Endothelial cell of umbilical vein (primary cell): ENCODE measurements at regions not wholly inside any gene's neighbourhood (a gene's known extent, or its start where the extent isn't known, plus 50 kb on each side); places are given as distances from the start of the nearest gene placed in this dataset.

Experiments used
- BruUV-seq: library from RNA; stranded (reverse); fragments of 400-500 nt; replicated peaks from 2 replicates; lab custom pipeline; 2021; lab: Mats Ljungman, UMichigan
- CTCF ChIA-PET: fragments of 300-600, 350-600 bp; sonication (Branson Sonifier 250); formaldehyde crosslinking; loops from one replicate; lab custom pipeline; 2021; ENCODE audit warnings: antibody characterized with exemption, inconsistent platforms; lab: Charles Lee
- POLR2A ChIA-PET: fragments of 300-600, 350-600 bp; sonication (Branson Sonifier 250); formaldehyde crosslinking; loops from one replicate; lab custom pipeline; 2021; ENCODE audit warnings: antibody characterized with exemption, inconsistent platforms; lab: Charles Lee
- DNase-seq: peaks from one replicate; pipeline ENCODE4 v3.0.0-alpha.2; 2011; ENCODE audit warnings: low read depth, low spot score
- FAIRE-seq: peaks from 2 replicates; lab custom pipeline; 2011; peaks lifted over from hg19 to GRCh38; lab: Jason Lieb, UNC
- H2AFZ ChIP-seq: 2 replicates; pipeline ENCODE4 v1.6.0; 2012; ENCODE audit warnings: low read depth, low read length, control low read depth, inconsistent platforms
- H3K27ac ChIP-seq: 2 replicates; pipeline ENCODE4 v1.5.1; 2011; ENCODE audit warnings: low read depth, mild to moderate bottlenecking, control low read depth, low read length, moderate library complexity; ENCODE audit not compliant: insufficient read depth
- H3K27me3 ChIP-seq, 2 experiments: 2 replicates each; pipeline versions ENCODE4 v1.6.0 to v1.6.1; 2011; ENCODE audit warnings: low read length in 2 of 2, mixed read lengths in 1 of 2; ENCODE audit not compliant: control insufficient read depth in 2 of 2, insufficient read depth in 2 of 2
- H3K36me3 ChIP-seq, 2 experiments: 2 replicates in 1 of 2; 3 replicates in 1 of 2; pipeline ENCODE4 v1.5.1; 2011; ENCODE audit warnings: low read length in 2 of 2, mild to moderate bottlenecking in 1 of 2, moderate library complexity in 1 of 2; ENCODE audit not compliant: control insufficient read depth in 2 of 2, insufficient read depth in 2 of 2; ENCODE audit errors: extremely low read depth in 1 of 2
- H3K4me1 ChIP-seq: 3 replicates; pipeline ENCODE4 v1.5.1; 2011; ENCODE audit warnings: mild to moderate bottlenecking, low read length; ENCODE audit not compliant: control insufficient read depth, insufficient read depth; ENCODE audit errors: extremely low read depth
- H3K4me2 ChIP-seq: 2 replicates; pipeline ENCODE4 v1.6.1; 2011; ENCODE audit warnings: low read length, control low read depth, mixed read lengths; ENCODE audit not compliant: insufficient read depth
- H3K4me3 ChIP-seq, 3 experiments: fragments of 200-600 bp in 1 of 3; sonication (generic), shearing (Covaris generic) in 1 of 3; replicated peaks in 1 of 3; 2 replicates each; pipeline ENCODE4 v1.5.1; 2011 to 2016; ENCODE audit warnings: control low read depth in 3 of 3, low read length in 3 of 3, mild to moderate bottlenecking in 2 of 3, inconsistent platforms in 1 of 3, low read depth in 1 of 3, moderate library complexity in 1 of 3; ENCODE audit not compliant: insufficient read depth in 1 of 3
- H3K79me2 ChIP-seq: 2 replicates; pipeline ENCODE4 v1.6.0; 2012; ENCODE audit warnings: low read length, inconsistent platforms; ENCODE audit not compliant: control insufficient read depth, insufficient read depth
- H3K9ac ChIP-seq: replicated peaks from 2 replicates; pipeline ENCODE3; 2011; ENCODE audit warnings: low read length, control low read depth; ENCODE audit not compliant: insufficient read depth; ENCODE audit errors: extremely low read depth
- H3K9me1 ChIP-seq: replicated peaks from 3 replicates; pipeline ENCODE4 v1.6.0; 2011; ENCODE audit warnings: mild to moderate bottlenecking, low read length; ENCODE audit not compliant: control insufficient read depth, insufficient read depth; ENCODE audit errors: extremely low read depth
- H3K9me3 ChIP-seq: replicated peaks from 2 replicates; pipeline ENCODE4 v1.5.1; 2012; ENCODE audit warnings: low read length, inconsistent platforms; ENCODE audit not compliant: control insufficient read depth, insufficient read depth
- H4K20me1 ChIP-seq: replicated peaks from 2 replicates; pipeline ENCODE3; 2011; ENCODE audit warnings: mild to moderate bottlenecking, low read length; ENCODE audit not compliant: control insufficient read depth, insufficient read depth; ENCODE audit errors: extremely low read depth
- EZH2 ChIP-seq: IDR thresholded peaks from 2 replicates; pipeline ENCODE4 v1.6.1; 2012; ENCODE audit warnings: borderline replicate concordance, low read depth, mild to moderate bottlenecking, moderate library complexity, low read length, inconsistent platforms; ENCODE audit not compliant: severe bottlenecking
- GATA2 ChIP-seq: IDR thresholded peaks from 2 replicates; pipeline ENCODE4 v1.7.0; 2011; ENCODE audit warnings: low read depth, mild to moderate bottlenecking, moderate library complexity, mixed read lengths, low read length; ENCODE audit not compliant: insufficient read length, insufficient read depth
- JUN ChIP-seq: IDR thresholded peaks from 2 replicates; pipeline ENCODE4 v1.6.1; 2011; ENCODE audit warnings: borderline replicate concordance, low read depth; ENCODE audit not compliant: insufficient read length, insufficient read depth
- MAX ChIP-seq: IDR thresholded peaks from 2 replicates; pipeline ENCODE4 v1.6.1; 2011; ENCODE audit not compliant: insufficient read depth, insufficient read length
- MYC ChIP-seq: IDR thresholded peaks from one replicate; pipeline ENCODE4 v1.6.1; 2011; ENCODE audit warnings: mild to moderate bottlenecking, low read depth, low read length
- POLR2A ChIP-seq: IDR thresholded peaks from 2 replicates; pipeline ENCODE4 v1.6.1; 2012; ENCODE audit warnings: low read depth, mild to moderate bottlenecking, control low read depth, low read length
- dilution Hi-C: fragments of 300-500 bp; cut with MboI; formaldehyde crosslinking; loops from one replicate; pipeline ENCODE4 v1.15.0; 2019; ENCODE audit warnings: low sequenced_read_pairs; ENCODE audit not compliant: extremely low pct_ligation_motif_present
- intact Hi-C: fragments of 100-400 bp; cut with micrococcal nuclease; formaldehyde crosslinking; loops from one replicate; pipeline ENCODE4 v1.10.0; 2022

- no TSS peak for BruUV-seq
- CTCF ChIA-PET = no interaction called here
- H3K9me1 ChIP-seq = no peaks in the 10 kb centered on the region
- no peaks in the 10 kb centered on the region for H3K79me2 ChIP-seq
- intact Hi-C loops (no loop called here), dilution Hi-C loops (no loop called here)
- FAIRE-seq (no peak), DNase-seq (no peak)
- no peaks in the 10 kb centered on the region for H3K4me1 ChIP-seq
- no peaks in the 10 kb centered on the region for H3K36me3 ChIP-seq
- H4K20me1 ChIP-seq = no peaks in the 10 kb centered on the region
- POLR2A ChIA-PET = no interaction called here
- no peak overlapping the region for H2AFZ ChIP-seq
- TF ChIP-seq POLR2A (no peak), EZH2 (no peak), JUN (no peak)
- H3K9ac ChIP-seq = no peak overlapping the region
- no peaks in the 10 kb centered on the region for H3K27me3 ChIP-seq
- no peak overlapping the region for H3K27ac ChIP-seq
- H3K4me3 ChIP-seq = no peak overlapping the region
- peaks cover 2% of the 10 kb centered on the region for H3K9me3 ChIP-seq
- H3K4me2 ChIP-seq = no peak overlapping the region
Observed at GRCh38 chr13:85616275-85616674, 182.9 kb downstream of the SLITRK6 start.

- no TSS peak for BruUV-seq
- ChIA-PET POLR2A (no interaction called here), CTCF (no interaction called here)
- H3K4me2 ChIP-seq = no peak overlapping the region
- no peaks in the 10 kb centered on the region for H4K20me1 ChIP-seq
- DNase-seq (no peak), FAIRE-seq (no peak)
- no peaks in the 10 kb centered on the region for H3K36me3 ChIP-seq
- peaks cover 2% of the 10 kb centered on the region for H3K9me3 ChIP-seq
- dilution Hi-C loops = no loop called here
- intact Hi-C loops = no loop called here
- no peak overlapping the region for H3K4me3 ChIP-seq
- H3K79me2 ChIP-seq = no peaks in the 10 kb centered on the region
- no peak for TF ChIP-seq GATA2
- TF ChIP-seq MYC = no peak
- TF ChIP-seq MAX = no peak
- TF ChIP-seq POLR2A = no peak
- no peaks in the 10 kb centered on the region for H3K9me1 ChIP-seq
- no peaks in the 10 kb centered on the region for H3K4me1 ChIP-seq
- H2AFZ ChIP-seq = no peak overlapping the region
- H3K27me3 ChIP-seq = no peaks in the 10 kb centered on the region
- H3K27ac ChIP-seq = no peak overlapping the region
- no peak overlapping the region for H3K9ac ChIP-seq
Observed at GRCh38 chr13:85615031-85615430, 184.2 kb downstream of the SLITRK6 start.
